SHP77 treated with DMSO at 0.1 percent for 48 hours (cell line): ENCODE measurements at regions not wholly inside any gene's neighbourhood (a gene's known extent, or its start where the extent isn't known, plus 50 kb on each side); places are given as distances from the start of the nearest gene placed in this dataset.

Source experiments
- DNase-seq: peaks from one replicate; lab custom pipeline; 2025; lab: John Stamatoyannopoulos, UW

DNA sequence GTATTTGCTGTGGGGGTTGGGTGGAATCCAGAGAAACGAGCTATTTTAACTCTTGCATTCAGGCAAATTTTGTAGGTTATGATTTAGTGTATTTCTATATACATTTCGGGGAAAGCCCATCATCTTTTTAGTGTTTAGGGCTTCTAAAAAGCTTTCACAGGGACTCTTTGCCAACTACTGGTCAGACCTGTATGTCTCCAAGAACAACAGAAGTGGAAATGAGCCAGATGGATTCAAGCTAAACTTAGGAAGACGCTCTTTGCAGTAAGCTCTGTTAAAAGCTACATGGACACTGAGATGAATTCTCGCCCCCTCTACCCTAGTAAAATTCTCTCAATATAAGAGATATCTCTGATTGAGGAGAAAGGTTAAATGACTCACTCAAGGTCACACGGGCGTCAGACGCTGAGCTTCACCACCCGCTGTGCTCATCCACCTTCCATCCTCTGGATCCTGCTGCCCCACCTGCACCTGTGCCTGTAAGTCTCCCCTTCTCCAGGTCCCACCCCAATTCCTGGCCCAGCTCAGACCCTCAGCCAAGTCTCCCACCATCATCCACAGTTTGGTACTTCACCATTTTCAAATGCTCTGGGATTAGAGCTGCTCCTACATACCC, 85.6 kb downstream of the MARCHF4 start:
- no peak for DNase-seq

- no peak for DNase-seq
Observed at GRCh38 chr2:216285701-216286100, 86.6 kb downstream of the MARCHF4 start.

DNA sequence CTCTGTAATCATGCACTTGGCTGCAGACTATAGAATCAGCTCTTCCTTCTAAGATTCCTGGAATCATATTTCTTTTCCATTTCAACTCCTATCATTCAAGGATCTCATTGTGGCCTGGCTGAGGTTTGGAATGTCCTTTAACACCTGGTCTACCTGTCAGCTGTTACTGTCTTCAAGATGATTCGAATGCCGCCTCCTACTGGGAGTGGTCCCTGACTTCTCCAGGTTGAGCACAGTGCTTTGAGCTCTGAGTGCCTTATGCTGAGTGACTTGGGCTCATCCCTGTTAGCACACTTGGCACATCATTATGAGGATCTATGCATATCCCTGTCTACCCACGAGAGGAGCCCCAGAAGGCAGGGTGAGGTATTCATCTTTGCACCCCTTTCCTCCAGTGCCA, 87.6 kb downstream of the MARCHF4 start:
- DNase-seq, result no peak

GRCh38 chr2:216283038-216283900, 89.0 kb downstream of the MARCHF4 start:
- DNase-seq, result no peak

GRCh38 chr2:216281876-216282275, 90.4 kb downstream of the MARCHF4 start:
- DNase-seq, result no peak

- DNase-seq, result no peak
Observed at GRCh38 chr2:216281316-216281715, 91.0 kb downstream of the MARCHF4 start.

DNA sequence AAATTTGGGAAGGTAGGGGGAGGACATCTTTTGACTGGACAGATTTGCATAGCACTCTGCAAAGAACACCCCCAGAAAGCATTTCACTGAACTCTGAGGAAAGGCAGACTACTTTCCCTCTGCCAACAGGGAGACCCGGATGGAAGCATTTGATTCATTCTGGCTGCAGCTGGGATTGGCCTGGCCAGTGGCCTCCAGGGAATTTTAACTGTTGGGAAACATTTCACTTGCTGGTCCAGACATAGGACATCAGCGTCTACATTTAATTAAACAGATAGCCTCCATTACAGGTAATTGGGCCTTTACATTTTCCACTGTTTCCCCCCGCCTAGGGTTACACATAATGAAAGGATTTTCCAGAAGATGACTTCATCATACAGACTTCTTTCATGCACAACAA, 92.8 kb downstream of the MARCHF4 start:
- DNase-seq, result no peak

GRCh38 chr2:216279031-216279430, 93.3 kb downstream of the MARCHF4 start:
- DNase-seq, result no peak

- no peak for DNase-seq
Observed at GRCh38 chr2:216275890-216276289, 96.4 kb downstream of the MARCHF4 start.

- DNase-seq, result no peak
Observed at GRCh38 chr2:216274194-216274840, 98.0 kb downstream of the MARCHF4 start.

- no peak for DNase-seq
Observed at GRCh38 chr2:216261042-216261537, 111.2 kb downstream of the MARCHF4 start.

GRCh38 chr2:216260629-216261028, 111.7 kb downstream of the MARCHF4 start:
- no peak for DNase-seq

DNA sequence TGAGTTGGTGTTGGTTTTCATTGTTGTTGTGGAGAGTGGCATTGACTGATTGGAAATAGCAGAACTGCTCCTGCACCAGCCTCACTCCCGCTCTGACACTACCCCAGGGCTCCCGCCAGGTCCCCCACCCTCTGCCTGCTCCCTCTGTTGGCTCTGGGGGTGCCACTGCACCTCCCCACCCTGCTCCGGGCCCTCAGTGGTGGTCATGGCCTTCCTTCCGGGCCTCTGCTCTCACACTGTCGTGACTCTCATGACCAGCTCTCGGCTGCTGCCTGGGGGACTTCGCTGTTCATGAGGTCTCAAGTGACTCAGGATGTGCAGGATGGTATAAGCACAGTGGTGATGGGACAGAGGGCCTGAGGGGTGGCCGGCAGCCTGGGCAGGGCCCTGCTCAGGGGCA, 113.2 kb downstream of the MARCHF4 start:
- DNase-seq, result no peak

DNA sequence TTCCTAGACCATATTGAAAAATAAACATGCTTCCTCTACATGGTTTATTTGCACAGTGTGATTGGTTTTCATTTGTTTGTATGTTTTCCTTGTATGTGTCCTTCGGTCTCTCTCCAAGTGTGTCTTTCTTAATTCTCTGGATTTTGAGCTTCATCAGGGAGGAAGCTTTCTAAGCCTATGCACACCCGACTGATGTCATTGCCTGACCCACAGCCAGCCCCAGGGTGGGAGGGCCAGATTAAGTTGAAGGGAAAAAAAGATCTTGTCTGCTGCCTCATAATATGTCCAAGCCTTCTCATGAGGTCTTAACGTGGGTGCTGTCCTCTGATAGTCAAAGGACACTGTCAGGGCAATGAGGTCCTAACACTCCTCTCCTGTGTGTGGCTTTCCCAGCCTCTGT, 115.2 kb downstream of the MARCHF4 start:
- DNase-seq, result no peak
